CD14-positive monocyte (primary cell): ENCODE measurements at regions not wholly inside any gene's neighbourhood (a gene's known extent, or its start where the extent isn't known, plus 50 kb on each side); places are given as distances from the start of the nearest gene placed in this dataset.

Source experiments
- DNase-seq, 3 donors: peaks; one replicate each; pipeline ENCODE4 v3.0.0-alpha.2; 2011 to 2022
- H2AFZ ChIP-seq: 2 replicates; pipeline ENCODE4 v1.6.0; 2012; ENCODE audit warnings: mild to moderate bottlenecking, low read depth, low read length, inconsistent platforms; ENCODE audit not compliant: insufficient read depth, poor library complexity, severe bottlenecking
- H3K27ac ChIP-seq, 2 donors: 1 replicate in 1 of 2; 2 replicates in 1 of 2; pipeline ENCODE4 v1.5.1; 2012 to 2013; ENCODE audit warnings: low read length in 2 of 2, control low read depth in 1 of 2, inconsistent platforms in 1 of 2, low read depth in 1 of 2, mild to moderate bottlenecking in 1 of 2
- H3K27me3 ChIP-seq, 2 donors: one replicate each; pipeline versions ENCODE4 v1.6.0 to v1.6.1; 2011 to 2013; ENCODE audit warnings: low read length in 2 of 2; ENCODE audit not compliant: control insufficient read depth in 2 of 2, insufficient read depth in 2 of 2
- H3K36me3 ChIP-seq, 2 donors: replicated peaks in 1 of 2; 1 replicate in 1 of 2; 2 replicates in 1 of 2; pipeline versions ENCODE4 v1.5.1 to v1.6.1; 2012 to 2013; ENCODE audit warnings: low read length in 2 of 2, control low read depth in 1 of 2, inconsistent platforms in 1 of 2, mild to moderate bottlenecking in 1 of 2; ENCODE audit not compliant: insufficient read depth in 2 of 2, control insufficient read depth in 1 of 2
- H3K4me1 ChIP-seq, 2 donors: 1 replicate in 1 of 2; 2 replicates in 1 of 2; pipeline versions ENCODE4 v1.5.1 to v1.6.1; 2012 to 2013; ENCODE audit warnings: low read length in 2 of 2, control low read depth in 1 of 2, inconsistent platforms in 1 of 2, mild to moderate bottlenecking in 1 of 2, moderate library complexity in 1 of 2; ENCODE audit not compliant: insufficient read depth in 2 of 2, control insufficient read depth in 1 of 2
- H3K4me2 ChIP-seq: replicated peaks from 2 replicates; pipeline ENCODE3; 2012; ENCODE audit warnings: low read length, moderate library complexity, mild to moderate bottlenecking; ENCODE audit not compliant: poor library complexity, severe bottlenecking; ENCODE audit errors: extremely low read depth
- H3K4me3 ChIP-seq, 3 experiments: fragments of 200-600 bp in 1 of 3; sonication (generic) in 1 of 3; replicated peaks in 1 of 3; 1 replicate in 2 of 3; 2 replicates in 1 of 3; pipeline ENCODE4 v1.5.1; 2011 to 2013; ENCODE audit warnings: low read length in 3 of 3, mild to moderate bottlenecking in 3 of 3, control low read depth in 2 of 3, low read depth in 2 of 3, inconsistent platforms in 1 of 3, moderate library complexity in 1 of 3
- H3K79me2 ChIP-seq: 2 replicates; pipeline ENCODE4 v1.6.0; 2012; ENCODE audit warnings: mild to moderate bottlenecking, control low read depth, inconsistent platforms, low read length, moderate library complexity; ENCODE audit not compliant: insufficient read depth
- H3K9ac ChIP-seq: 2 replicates; pipeline ENCODE4 v1.6.0; 2017; ENCODE audit warnings: low read length, mild to moderate bottlenecking; ENCODE audit not compliant: insufficient read depth, poor library complexity, severe bottlenecking
- H3K9me3 ChIP-seq, 2 donors: replicated peaks in 1 of 2; 1 replicate in 1 of 2; 2 replicates in 1 of 2; pipeline versions ENCODE4 v1.5.1 to v1.6.1; 2012 to 2013; ENCODE audit warnings: low read length in 2 of 2, control low read depth in 1 of 2; ENCODE audit not compliant: control insufficient read depth in 1 of 2, insufficient read depth in 1 of 2
- H4K20me1 ChIP-seq: 2 replicates; pipeline ENCODE4 v1.6.0; 2012; ENCODE audit warnings: mild to moderate bottlenecking, low read length, control low read depth, moderate library complexity; ENCODE audit not compliant: insufficient read depth
- H3K27ac Mint-ChIP-seq, 7 donors: one replicate each; pipeline ENCODE4 v1.8.0; 2020; ENCODE audit warnings: mild to moderate bottlenecking in 7 of 7, mixed read lengths in 7 of 7, moderate library complexity in 6 of 7, inconsistent platforms in 2 of 7
- H3K27me3 Mint-ChIP-seq, 3 donors: one replicate each; pipeline ENCODE4 v1.8.0; 2021 to 2022; ENCODE audit warnings: low read depth in 3 of 3, mild to moderate bottlenecking in 3 of 3, mixed read lengths in 3 of 3, moderate library complexity in 3 of 3, inconsistent platforms in 1 of 3
- H3K36me3 Mint-ChIP-seq, 2 donors: one replicate each; pipeline ENCODE4 v1.8.0; 2020; ENCODE audit warnings: mixed read lengths in 2 of 2, inconsistent platforms in 1 of 2, mild to moderate bottlenecking in 1 of 2
- H3K4me1 Mint-ChIP-seq: one replicate; pipeline ENCODE4 v1.8.0; 2020; ENCODE audit warnings: mild to moderate bottlenecking, mixed read lengths
- H3K4me3 Mint-ChIP-seq, 2 donors: one replicate each; pipeline ENCODE4 v1.8.0; 2020; ENCODE audit warnings: mild to moderate bottlenecking in 2 of 2, mixed read lengths in 2 of 2, moderate library complexity in 1 of 2
- H3K9me3 Mint-ChIP-seq, 7 donors: one replicate each; pipeline ENCODE4 v1.8.0; 2020 to 2022; ENCODE audit warnings: mixed read lengths in 7 of 7, mild to moderate bottlenecking in 6 of 7, moderate library complexity in 6 of 7, inconsistent platforms in 2 of 7
- CTCF ChIP-seq: fragments of 200-600 bp; IDR thresholded peaks from one replicate; pipeline ENCODE4 v1.8.0; 2022; ENCODE audit warnings: antibody characterized with exemption, mild to moderate bottlenecking
- WGBS: methylation state at CpG from one replicate; pipeline ENCODE4 v1.1.5; 2013; ENCODE audit warnings: missing lambda C conversion rate; ENCODE audit not compliant: insufficient coverage; 5-methylcytosine and 5-hydroxymethylcytosine counted together
- intact Hi-C, 2 donors: fragments of 100-400 bp; cut with micrococcal nuclease; formaldehyde crosslinking; loops; one replicate each; pipeline versions ENCODE4 v1.15.0 to v1.15.1; 2023

DNA sequence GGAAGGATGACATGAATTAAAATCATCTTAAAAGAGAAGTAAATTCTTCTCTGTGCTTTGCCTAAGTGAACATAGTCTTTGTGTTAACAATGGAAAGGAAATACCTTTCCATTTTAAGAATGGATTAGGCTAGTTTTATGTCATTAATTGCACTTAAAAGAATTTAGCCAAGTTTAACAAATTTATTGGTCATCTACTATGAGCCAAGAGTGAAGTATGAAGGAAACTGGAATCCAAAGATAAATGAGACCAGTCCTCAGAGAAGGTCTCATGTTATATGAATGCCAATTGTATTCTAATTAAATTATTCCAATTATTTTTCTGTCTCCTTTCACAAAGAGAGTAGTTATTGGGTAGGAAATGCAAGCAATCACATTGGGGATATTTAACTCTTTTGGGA, 741.3 kb upstream of the SOX9 start:
- Histone ChIP-seq H3K9ac (no peak overlapping the region), H3K4me3 (no peak overlapping the region), H3K27me3 (no peaks in the 10 kb centered on the region), H3K27ac (no peak overlapping the region), H4K20me1 (no peaks in the 10 kb centered on the region), H3K79me2 (no peaks in the 10 kb centered on the region), H3K9me3 (no peaks in the 10 kb centered on the region), H3K4me2 (no peak overlapping the region), H3K4me1 (no peaks in the 10 kb centered on the region), H3K36me3 (no peaks in the 10 kb centered on the region), H2AFZ (no peak overlapping the region)
- H3K36me3 Mint-ChIP-seq, result no peaks in the 10 kb centered on the region
- H3K9me3 Mint-ChIP-seq, result peaks cover 0 to 4% (median 0%) of the 10 kb centered on the region in 7 donors
- no peak overlapping the region for H3K4me3 Mint-ChIP-seq
- H3K4me1 Mint-ChIP-seq, result no peaks in the 10 kb centered on the region
- no peak overlapping the region for H3K27ac Mint-ChIP-seq
- no peak for TF ChIP-seq CTCF
- intact Hi-C loops, result no loop called here
- peaks cover 0 to 2% (median 0%) of the 10 kb centered on the region in 3 donors for H3K27me3 Mint-ChIP-seq
- DNase-seq, result no peak

GRCh38 chr17:71380535-71380934, 740.3 kb upstream of the SOX9 start:
- Histone ChIP-seq H3K4me3 (no peak overlapping the region), H3K4me2 (no peak overlapping the region), H3K9me3 (peaks cover 0 to 3% of the 10 kb centered on the region in 2 donors), H4K20me1 (no peaks in the 10 kb centered on the region), H3K4me1 (no peaks in the 10 kb centered on the region), H3K27ac (no peak overlapping the region), H3K36me3 (no peaks in the 10 kb centered on the region), H2AFZ (no peak overlapping the region), H3K79me2 (no peaks in the 10 kb centered on the region), H3K27me3 (no peaks in the 10 kb centered on the region), H3K9ac (no peak overlapping the region)
- H3K9me3 Mint-ChIP-seq, result peaks cover 0 to 7% (median 0%) of the 10 kb centered on the region in 7 donors
- H3K4me1 Mint-ChIP-seq, result no peaks in the 10 kb centered on the region
- peaks cover 0 to 2% (median 0%) of the 10 kb centered on the region in 3 donors for H3K27me3 Mint-ChIP-seq
- no peaks in the 10 kb centered on the region for H3K36me3 Mint-ChIP-seq
- intact Hi-C loops, result no loop called here
- WGBS, result no CpG with 5 or more reads among the region's 3 CpGs
- DNase-seq, result no peak
- no peak overlapping the region for H3K27ac Mint-ChIP-seq
- no peak overlapping the region for H3K4me3 Mint-ChIP-seq
- TF ChIP-seq CTCF, result no peak
